Progenitor cell of endocrine pancreas (in vitro differentiated cells): ENCODE measurements at regions not wholly inside any gene's neighbourhood (a gene's known extent, or its start where the extent isn't known, plus 50 kb on each side); places are given as distances from the start of the nearest gene placed in this dataset.

Source experiments
- DNase-seq: peaks from one replicate; pipeline ENCODE4 v3.0.0; 2021; ENCODE audit warnings: low spot score; ENCODE audit not compliant: unreplicated experiment
- H3K27ac Mint-ChIP-seq: 2 replicates; pipeline ENCODE4 v1.8.0; 2021; ENCODE audit warnings: mild to moderate bottlenecking, moderate library complexity, mixed read lengths
- H3K27me3 Mint-ChIP-seq: 2 replicates; pipeline ENCODE4 v1.8.0; 2021; ENCODE audit warnings: mixed read lengths
- H3K36me3 Mint-ChIP-seq: 2 replicates; pipeline ENCODE4 v1.8.0; 2022; ENCODE audit warnings: mixed read lengths; ENCODE audit not compliant: insufficient read depth
- H3K4me1 Mint-ChIP-seq: 2 replicates; pipeline ENCODE4 v1.8.0; 2021; ENCODE audit warnings: low read depth, mixed read lengths
- H3K4me3 Mint-ChIP-seq: 2 replicates; pipeline ENCODE4 v1.8.0; 2021; ENCODE audit warnings: low read depth, mild to moderate bottlenecking, moderate library complexity, mixed read lengths
- H3K9me3 Mint-ChIP-seq: 2 replicates; pipeline ENCODE4 v1.8.0; 2021; ENCODE audit warnings: low read depth, mixed read lengths
- CTCF ChIP-seq: fragments of 200-600 bp; sonication (generic); IDR thresholded peaks from one replicate; pipeline ENCODE4 v1.5.0; 2021; ENCODE audit warnings: antibody characterized with exemption, mild to moderate bottlenecking; ENCODE audit not compliant: unreplicated experiment

- H3K27ac Mint-ChIP-seq = no peak overlapping the region
- no peak for DNase-seq
- no peaks in the 10 kb centered on the region for H3K9me3 Mint-ChIP-seq
- no peak overlapping the region for H3K4me3 Mint-ChIP-seq
- no peak for TF ChIP-seq CTCF
- no peaks in the 10 kb centered on the region for H3K4me1 Mint-ChIP-seq
- no peaks in the 10 kb centered on the region for H3K27me3 Mint-ChIP-seq
- no peaks in the 10 kb centered on the region for H3K36me3 Mint-ChIP-seq
Measured at GRCh38 chr9:104278929-104279496, 184.9 kb downstream of the SMC2 start.

- no peaks in the 10 kb centered on the region for H3K4me1 Mint-ChIP-seq
- H3K9me3 Mint-ChIP-seq = no peaks in the 10 kb centered on the region
- H3K36me3 Mint-ChIP-seq = no peaks in the 10 kb centered on the region
- H3K27me3 Mint-ChIP-seq = no peaks in the 10 kb centered on the region
- TF ChIP-seq CTCF = no peak
- no peak overlapping the region for H3K27ac Mint-ChIP-seq
- DNase-seq = no peak
- H3K4me3 Mint-ChIP-seq = no peak overlapping the region
Measured at GRCh38 chr9:104279535-104280177, 185.5 kb downstream of the SMC2 start.

GRCh38 chr9:104280178-104280560 lies 186.1 kb downstream of the SMC2 start:
- no peak for TF ChIP-seq CTCF
- Mint-ChIP-seq H3K4me1 (no peaks in the 10 kb centered on the region), H3K4me3 (no peak overlapping the region), H3K36me3 (no peaks in the 10 kb centered on the region), H3K27ac (no peak overlapping the region), H3K9me3 (no peaks in the 10 kb centered on the region), H3K27me3 (no peaks in the 10 kb centered on the region)
- no peak for DNase-seq

- no peaks in the 10 kb centered on the region for H3K27me3 Mint-ChIP-seq
- no peaks in the 10 kb centered on the region for H3K36me3 Mint-ChIP-seq
- H3K4me1 Mint-ChIP-seq = no peaks in the 10 kb centered on the region
- DNase-seq = no peak
- H3K9me3 Mint-ChIP-seq = no peaks in the 10 kb centered on the region
- no peak overlapping the region for H3K4me3 Mint-ChIP-seq
- no peak overlapping the region for H3K27ac Mint-ChIP-seq
- no peak for TF ChIP-seq CTCF
Measured at GRCh38 chr9:104280711-104281110, 186.6 kb downstream of the SMC2 start.

- no peak overlapping the region for H3K27ac Mint-ChIP-seq
- no peak for DNase-seq
- H3K4me3 Mint-ChIP-seq = no peak overlapping the region
- no peak for TF ChIP-seq CTCF
- no peaks in the 10 kb centered on the region for H3K9me3 Mint-ChIP-seq
- H3K27me3 Mint-ChIP-seq = no peaks in the 10 kb centered on the region
- no peaks in the 10 kb centered on the region for H3K4me1 Mint-ChIP-seq
- H3K36me3 Mint-ChIP-seq = no peaks in the 10 kb centered on the region
Measured at GRCh38 chr9:104286187-104286586, 192.1 kb downstream of the SMC2 start.
